Keratinocyte (primary cell): ENCODE measurements at regions not wholly inside any gene's neighbourhood (a gene's known extent, or its start where the extent isn't known, plus 50 kb on each side); places are given as distances from the start of the nearest gene placed in this dataset.
A peak's percentile ranks its signal among the peaks of the same experiment; 100 is the strongest.

Source experiments
- DNase-seq: peaks from one replicate; pipeline ENCODE4 v3.0.0-alpha.2; 2011; ENCODE audit warnings: low read depth, missing footprints, low spot score
- FAIRE-seq: peaks from 2 replicates; lab custom pipeline; 2011; peaks lifted over from hg19 to GRCh38; lab: Jason Lieb, UNC
- H2AFZ ChIP-seq: 2 replicates; pipeline ENCODE4 v1.6.0; 2012; ENCODE audit warnings: low read length, control low read depth, inconsistent platforms; ENCODE audit not compliant: control insufficient read depth
- H3K27ac ChIP-seq: 2 replicates; pipeline ENCODE4 v1.5.1; 2011; ENCODE audit warnings: low read length; ENCODE audit not compliant: control insufficient read depth, insufficient read depth
- H3K27me3 ChIP-seq: 3 replicates; pipeline ENCODE4 v1.6.0; 2011; ENCODE audit warnings: low read length; ENCODE audit not compliant: control insufficient read depth, insufficient read depth; ENCODE audit errors: extremely low read depth
- H3K36me3 ChIP-seq, 2 experiments: 2 replicates in 1 of 2; 3 replicates in 1 of 2; pipeline ENCODE4 v1.5.1; 2011; ENCODE audit warnings: low read length in 2 of 2, mild to moderate bottlenecking in 1 of 2; ENCODE audit not compliant: control insufficient read depth in 2 of 2, insufficient read depth in 2 of 2; ENCODE audit errors: extremely low read depth in 1 of 2
- H3K4me1 ChIP-seq: 3 replicates; pipeline ENCODE4 v1.5.1; 2011; ENCODE audit warnings: low read length; ENCODE audit not compliant: control insufficient read depth, insufficient read depth; ENCODE audit errors: extremely low read depth
- H3K4me2 ChIP-seq: 3 replicates; pipeline ENCODE4 v1.6.0; 2011; ENCODE audit warnings: low read depth, low read length; ENCODE audit not compliant: control insufficient read depth, insufficient read depth; ENCODE audit errors: extremely low read depth
- H3K4me3 ChIP-seq, 3 experiments: fragments of 200-600 bp in 1 of 3; sonication (generic) in 1 of 3; 2 replicates in 2 of 3; 3 replicates in 1 of 3; pipeline ENCODE4 v1.5.1; 2011 to 2016; ENCODE audit warnings: low read length in 3 of 3, mild to moderate bottlenecking in 3 of 3, control low read depth in 2 of 3, inconsistent platforms in 1 of 3, low read depth in 1 of 3, mixed read lengths in 1 of 3, mixed run types in 1 of 3, moderate library complexity in 1 of 3; ENCODE audit not compliant: control insufficient read depth in 2 of 3, insufficient read depth in 2 of 3; ENCODE audit errors: extremely low read depth in 1 of 3
- H3K79me2 ChIP-seq: 2 replicates; pipeline ENCODE4 v1.6.0; 2012; ENCODE audit warnings: low read length; ENCODE audit not compliant: control insufficient read depth, insufficient read depth
- H3K9ac ChIP-seq: 3 replicates; pipeline ENCODE4 v1.6.0; 2011; ENCODE audit warnings: low read length; ENCODE audit not compliant: control insufficient read depth, insufficient read depth; ENCODE audit errors: extremely low read depth
- H3K9me1 ChIP-seq: 3 replicates; pipeline ENCODE4 v1.6.0; 2011; ENCODE audit warnings: low read length; ENCODE audit not compliant: control insufficient read depth, insufficient read depth; ENCODE audit errors: extremely low read depth
- H3K9me3 ChIP-seq: 2 replicates; pipeline ENCODE4 v1.5.1; 2012; ENCODE audit warnings: low read depth, low read length; ENCODE audit not compliant: control insufficient read depth
- H4K20me1 ChIP-seq: 3 replicates; pipeline ENCODE4 v1.6.0; 2011; ENCODE audit warnings: low read length; ENCODE audit not compliant: control insufficient read depth, insufficient read depth; ENCODE audit errors: extremely low read depth
- CTCF ChIP-seq, 3 experiments: IDR thresholded peaks in 1 of 3; conservative IDR thresholded peaks in 1 of 3; optimal IDR thresholded peaks in 1 of 3; 2 replicates in 2 of 3; 3 replicates in 1 of 3; pipeline versions ENCODE3 to v1.5.1; 2011; ENCODE audit warnings: low read length in 3 of 3, mild to moderate bottlenecking in 3 of 3, moderate library complexity in 2 of 3, control low read depth in 1 of 3, inconsistent platforms in 1 of 3; ENCODE audit not compliant: insufficient read depth in 2 of 3; ENCODE audit errors: extremely low read depth in 1 of 3
- EZH2 ChIP-seq: IDR thresholded peaks from one replicate; pipeline ENCODE4 v1.6.1; 2012; ENCODE audit warnings: inconsistent platforms, mild to moderate bottlenecking, low read length, moderate library complexity
- dilution Hi-C: fragments of 300-500 bp; cut with MboI; formaldehyde crosslinking; loops from one replicate; pipeline ENCODE4 v1.7.0; 2020; ENCODE audit warnings: low sequenced_read_pairs; ENCODE audit not compliant: extremely low pct_ligation_motif_present

- peak overlapping the region; percentile 23 for H3K9ac ChIP-seq
- H3K79me2 ChIP-seq = no peaks in the 10 kb centered on the region
- DNase-seq = no peak
- H3K27ac ChIP-seq = peak overlapping the region; percentile 76
- dilution Hi-C loops = no loop called here
- TF ChIP-seq CTCF (optimal IDR thresholded peaks at IDR 0.05 in 1 of 3, IDR thresholded peaks at IDR 0.05 in 1 of 3, conservative IDR thresholded peaks at IDR 0.05 in 1 of 3; ENCODE audit: extremely low read depth in 1 of 3, insufficient read depth in 2 of 3, low read length in 3 of 3) (no peak), EZH2 (no peak)
- no peaks in the 10 kb centered on the region for H3K36me3 ChIP-seq
- H3K4me3 ChIP-seq = peak overlapping the region in 1 of 3 experiments; percentile 31
- peaks cover 12% of the 10 kb centered on the region for H3K4me1 ChIP-seq
- H2AFZ ChIP-seq = peak overlapping the region; percentile 23
- H3K27me3 ChIP-seq = no peaks in the 10 kb centered on the region
- no peaks in the 10 kb centered on the region for H3K9me3 ChIP-seq
- no peaks in the 10 kb centered on the region for H4K20me1 ChIP-seq
- FAIRE-seq = peak; percentile 61
- H3K9me1 ChIP-seq = no peaks in the 10 kb centered on the region
- H3K4me2 ChIP-seq = peak overlapping the region; percentile 49
These were observed 228.3 kb downstream of the KLF5 start for GRCh38 chr13:73286942-73287620.

- TF ChIP-seq EZH2 (no peak), CTCF (optimal IDR thresholded peaks at IDR 0.05 in 1 of 3, IDR thresholded peaks at IDR 0.05 in 1 of 3, conservative IDR thresholded peaks at IDR 0.05 in 1 of 3; ENCODE audit: extremely low read depth in 1 of 3, insufficient read depth in 2 of 3, low read length in 3 of 3) (peak; percentile 31 to 52 (median 32))
- no peaks in the 10 kb centered on the region for H3K9me1 ChIP-seq
- peaks cover 12% of the 10 kb centered on the region for H3K4me1 ChIP-seq
- no peak overlapping the region for H2AFZ ChIP-seq
- no peaks in the 10 kb centered on the region for H3K36me3 ChIP-seq
- no peak for DNase-seq
- H3K9ac ChIP-seq = peak overlapping the region; percentile 15
- H3K79me2 ChIP-seq = no peaks in the 10 kb centered on the region
- H3K9me3 ChIP-seq = no peaks in the 10 kb centered on the region
- no peaks in the 10 kb centered on the region for H4K20me1 ChIP-seq
- dilution Hi-C loops = no loop called here
- H3K4me3 ChIP-seq = no peak overlapping the region
- H3K27me3 ChIP-seq = no peaks in the 10 kb centered on the region
- peak overlapping the region; percentile 34 for H3K4me2 ChIP-seq
- peak overlapping the region; percentile 76 for H3K27ac ChIP-seq
- no peak for FAIRE-seq
These were observed 227.4 kb downstream of the KLF5 start for GRCh38 chr13:73286177-73286576.
